ENCODE measurements at regions not wholly inside any gene's neighbourhood (a gene's known extent, or its start where the extent isn't known, plus 50 kb on each side); places are given as distances from the start of the nearest gene placed in this dataset.

GRCh38 chr11:104522123-104522522 is 358.2 kb upstream of the PDGFD start:
- no peak for DNase-seq

- no peak for DNase-seq
These were observed 346.2 kb upstream of the PDGFD start for GRCh38 chr11:104510169-104510568.

GRCh38 chr11:104490182-104490581 is 326.2 kb upstream of the PDGFD start:
- no peak for DNase-seq

GRCh38 chr11:104488561-104488960 is 324.6 kb upstream of the PDGFD start:
- no peak for DNase-seq

DNA sequence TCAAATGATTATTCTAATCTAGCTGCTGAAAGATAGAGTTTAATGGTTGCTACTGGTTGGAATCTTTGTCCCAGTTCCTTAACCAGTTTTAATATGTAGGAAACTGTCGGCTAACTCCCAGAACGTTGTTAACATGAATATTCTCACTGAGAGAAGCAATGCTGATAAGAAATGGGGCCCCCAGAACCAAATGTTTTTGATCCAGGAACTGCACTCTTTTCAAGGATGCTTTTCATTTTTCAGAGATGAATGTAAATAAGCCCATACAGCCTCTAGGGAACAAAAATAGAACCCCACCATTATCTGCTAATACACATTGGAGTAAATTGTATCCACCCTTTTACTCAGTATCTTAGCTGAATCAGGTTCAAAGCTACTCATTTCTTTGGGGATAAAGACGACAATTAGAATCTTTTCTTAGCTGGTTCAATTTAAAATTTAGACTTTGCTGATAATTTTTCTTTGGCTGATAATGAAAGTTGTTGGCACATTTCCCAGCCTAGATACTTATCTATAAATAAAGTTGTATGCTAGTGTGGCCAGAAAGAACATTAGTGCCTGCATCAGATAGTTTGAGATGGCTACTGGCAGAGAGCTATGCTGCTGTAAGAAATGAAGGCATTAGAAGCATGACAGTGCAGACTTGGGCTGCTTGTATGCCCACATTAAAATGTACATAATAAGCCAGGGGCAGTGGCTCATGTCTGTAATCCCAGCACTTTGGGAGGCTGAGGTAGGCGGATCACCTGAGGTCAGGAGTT is 323.3 kb upstream of the PDGFD start:
- DNase-seq = peak; percentile 3

DNA sequence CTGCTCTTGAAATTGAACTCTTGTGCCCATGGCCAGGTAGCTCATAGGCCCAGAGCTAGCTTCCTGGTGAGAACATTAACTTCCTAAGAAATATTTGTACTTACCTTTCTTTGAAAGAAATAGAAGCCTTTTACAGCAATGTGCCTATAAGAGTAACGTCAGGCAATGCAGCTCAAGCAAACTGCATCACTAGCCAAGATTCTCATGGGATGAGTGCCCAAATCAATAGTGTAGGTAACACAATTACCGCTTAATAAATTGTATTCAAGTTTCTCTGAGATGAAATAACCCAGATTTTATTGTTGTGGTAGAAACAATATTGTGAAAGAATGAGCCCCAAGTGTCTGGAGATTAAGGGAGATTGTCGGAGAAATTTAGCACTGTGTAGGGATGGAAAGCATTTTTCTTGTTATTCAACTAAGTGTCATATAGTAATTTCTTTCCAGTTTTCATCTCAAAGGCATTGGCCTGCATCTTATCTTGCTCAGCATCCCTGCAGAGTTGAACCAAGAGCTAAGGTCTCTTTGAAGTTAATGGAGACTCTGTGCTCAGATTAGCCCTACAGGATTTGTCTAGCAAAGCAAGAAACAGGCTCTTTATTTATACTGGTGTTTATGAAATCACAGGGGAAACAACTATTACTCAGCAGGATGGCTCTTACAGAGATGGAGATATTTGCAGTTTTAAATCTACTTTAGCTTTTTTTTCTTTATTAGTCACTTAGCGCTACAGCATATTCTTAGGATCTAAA is 321.0 kb upstream of the PDGFD start:
- no peak for DNase-seq

DNA sequence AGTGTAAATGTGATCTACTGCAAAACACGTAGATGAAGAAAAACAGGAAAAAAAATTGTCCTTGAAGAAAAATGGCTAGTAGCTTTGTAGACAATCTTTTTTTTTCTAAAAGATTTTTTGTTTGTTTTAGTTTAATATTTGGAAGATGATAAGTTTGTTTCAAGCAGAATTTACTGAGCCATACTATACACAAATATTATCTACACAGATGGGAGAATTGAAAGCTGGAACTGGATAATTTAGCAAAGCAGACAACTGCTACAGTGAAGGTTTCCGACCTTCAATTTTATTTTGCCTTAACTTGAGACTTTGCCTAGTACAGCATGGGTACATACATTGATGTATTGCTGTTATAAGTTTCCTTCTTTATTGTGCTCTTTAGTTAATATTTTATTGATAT is 313.0 kb upstream of the PDGFD start:
- no peak for DNase-seq

GRCh38 chr11:104476454-104476853 is 312.5 kb upstream of the PDGFD start:
- no peak for DNase-seq

- peak; percentile 42 for DNase-seq
These were observed 303.5 kb upstream of the PDGFD start for GRCh38 chr11:104467404-104467803.

DNA sequence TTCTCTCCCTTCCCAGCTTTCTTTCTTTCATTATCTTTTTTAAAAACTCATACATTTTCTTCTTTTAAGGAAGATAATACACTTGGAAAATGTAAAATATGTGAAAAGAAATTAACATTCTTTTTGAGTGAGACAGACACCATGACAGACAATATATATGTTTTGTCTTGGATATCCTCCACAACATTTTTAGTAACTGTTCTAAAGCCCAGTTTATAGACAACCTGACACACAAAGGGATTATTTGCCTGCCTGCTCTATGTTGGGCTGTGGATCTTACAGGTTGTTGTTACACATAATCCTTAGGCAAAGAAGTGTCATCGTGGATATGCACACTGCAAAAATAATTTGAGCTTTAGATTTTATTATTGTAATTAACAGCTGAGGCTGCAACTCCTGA is 301.4 kb upstream of the PDGFD start:
- DNase-seq = no peak

GRCh38 chr11:104464691-104465090 is 300.7 kb upstream of the PDGFD start:
- DNase-seq = no peak

DNA sequence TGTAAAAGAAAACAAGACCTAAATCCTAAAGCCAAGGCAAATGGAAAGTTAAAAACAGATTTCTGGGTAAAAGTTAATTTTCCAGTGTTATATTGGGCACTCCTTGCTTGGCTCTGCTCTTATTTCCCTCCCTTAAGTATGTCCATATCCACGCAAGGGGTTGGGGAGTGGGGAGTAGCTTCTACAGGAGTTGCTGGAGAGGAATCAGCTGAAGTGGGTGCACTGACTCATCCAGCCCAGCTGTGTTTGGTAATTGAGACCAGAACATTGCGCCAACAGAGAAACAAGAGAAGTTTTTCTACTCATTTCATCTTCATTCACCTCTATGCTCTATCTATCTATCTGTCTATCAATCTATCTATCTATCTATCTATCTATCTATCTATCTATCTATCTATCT is 298.4 kb upstream of the PDGFD start:
- no peak for DNase-seq

GRCh38 chr11:104451197-104451893 is 287.4 kb upstream of the PDGFD start:
- DNase-seq = no peak

DNA sequence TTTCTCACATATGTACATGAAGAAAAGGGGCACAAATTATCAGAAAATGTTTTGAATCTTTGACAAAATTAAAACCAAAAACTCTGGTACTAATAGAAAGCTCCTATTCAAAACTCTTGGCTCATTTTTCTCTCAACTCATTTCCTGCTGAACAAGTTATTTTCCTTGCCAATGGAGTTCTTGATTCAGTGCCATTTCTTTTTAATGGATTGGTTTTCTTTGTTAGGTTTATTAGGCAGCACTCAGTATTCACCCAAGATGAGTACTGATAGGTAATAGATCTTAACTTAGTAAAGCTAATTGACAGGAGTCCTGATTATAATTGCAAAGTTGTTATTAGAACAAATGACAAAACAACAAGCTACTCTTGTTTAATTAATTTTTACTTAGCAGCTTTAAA is 279.4 kb upstream of the PDGFD start:
- DNase-seq = no peak

DNA sequence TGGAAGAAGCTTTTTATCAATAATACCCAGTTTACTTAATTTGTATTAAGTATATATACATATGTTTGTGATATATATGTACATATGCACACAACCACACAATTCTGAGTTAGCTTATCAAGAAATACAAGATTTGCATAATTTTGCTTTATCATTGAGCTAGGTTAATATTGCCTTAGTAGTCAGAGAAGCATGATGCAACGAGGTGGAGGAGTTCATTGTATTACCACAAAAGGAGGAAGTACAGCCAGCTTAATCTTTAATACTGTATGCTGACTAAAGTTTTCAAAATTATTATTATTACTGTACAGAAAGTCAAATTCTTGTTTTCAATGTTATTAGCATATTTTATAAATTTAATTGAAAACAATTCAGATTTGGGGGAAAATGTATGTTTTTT is 278.4 kb upstream of the PDGFD start:
- peak; percentile 77 for DNase-seq

DNA sequence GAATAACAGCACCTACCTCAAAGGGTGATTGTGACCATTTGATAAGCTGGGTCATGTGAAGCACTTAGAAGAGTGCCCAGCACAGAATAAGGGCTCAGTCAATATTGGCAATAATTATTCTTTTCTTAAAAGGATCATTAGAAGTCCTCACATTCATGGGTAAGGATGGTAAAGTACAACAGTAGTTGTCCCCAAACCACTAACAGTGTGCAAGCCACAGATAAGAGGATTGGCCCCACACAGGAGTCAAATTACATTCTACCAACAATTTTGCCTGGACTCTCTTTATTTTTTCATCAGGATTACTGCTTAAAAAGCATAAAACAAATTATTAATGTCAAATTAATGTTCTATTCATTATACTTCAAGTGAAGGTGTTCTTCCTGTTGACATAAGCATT is 271.5 kb upstream of the PDGFD start:
- DNase-seq = peak; percentile 82

DNA sequence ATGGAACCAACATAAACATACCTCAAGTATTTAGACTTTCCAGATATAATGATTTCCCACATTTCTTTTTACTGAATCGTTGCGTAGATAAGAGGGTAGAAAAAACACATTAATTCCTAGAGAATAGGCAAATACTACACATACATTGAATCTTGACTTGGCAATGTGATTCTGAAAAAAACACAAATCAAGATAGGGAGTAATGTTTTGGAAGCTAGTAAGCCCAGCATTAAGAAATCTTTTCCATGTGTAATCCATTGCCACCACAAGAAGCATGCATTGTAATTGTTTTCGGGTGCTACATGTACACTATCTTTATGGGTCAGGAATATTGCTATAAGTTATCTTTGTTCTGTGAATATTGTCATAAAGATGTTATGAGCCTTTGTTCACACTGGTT is 269.8 kb upstream of the PDGFD start:
- no peak for DNase-seq

DNA sequence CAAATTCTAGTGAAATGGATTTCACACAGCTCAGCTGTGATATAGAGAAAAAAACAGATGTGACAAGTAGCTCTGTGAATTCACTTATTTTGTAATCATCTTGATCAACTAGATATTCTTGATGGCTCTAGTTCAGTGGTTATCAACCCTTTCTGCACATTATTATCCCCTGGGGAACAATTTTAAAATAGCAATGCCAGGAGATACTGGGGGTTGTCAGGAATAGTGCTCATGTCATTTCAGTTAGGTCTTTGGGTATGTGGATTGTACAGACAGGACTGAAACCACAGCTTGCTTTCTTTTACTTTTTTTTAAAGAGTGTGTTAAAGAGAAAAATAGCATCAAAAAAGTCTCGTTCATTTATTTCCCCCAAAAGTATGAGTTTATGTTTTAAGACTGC is 269.0 kb upstream of the PDGFD start:
- DNase-seq = no peak

GRCh38 chr11:104432526-104432925 is 268.6 kb upstream of the PDGFD start:
- DNase-seq = no peak

DNA sequence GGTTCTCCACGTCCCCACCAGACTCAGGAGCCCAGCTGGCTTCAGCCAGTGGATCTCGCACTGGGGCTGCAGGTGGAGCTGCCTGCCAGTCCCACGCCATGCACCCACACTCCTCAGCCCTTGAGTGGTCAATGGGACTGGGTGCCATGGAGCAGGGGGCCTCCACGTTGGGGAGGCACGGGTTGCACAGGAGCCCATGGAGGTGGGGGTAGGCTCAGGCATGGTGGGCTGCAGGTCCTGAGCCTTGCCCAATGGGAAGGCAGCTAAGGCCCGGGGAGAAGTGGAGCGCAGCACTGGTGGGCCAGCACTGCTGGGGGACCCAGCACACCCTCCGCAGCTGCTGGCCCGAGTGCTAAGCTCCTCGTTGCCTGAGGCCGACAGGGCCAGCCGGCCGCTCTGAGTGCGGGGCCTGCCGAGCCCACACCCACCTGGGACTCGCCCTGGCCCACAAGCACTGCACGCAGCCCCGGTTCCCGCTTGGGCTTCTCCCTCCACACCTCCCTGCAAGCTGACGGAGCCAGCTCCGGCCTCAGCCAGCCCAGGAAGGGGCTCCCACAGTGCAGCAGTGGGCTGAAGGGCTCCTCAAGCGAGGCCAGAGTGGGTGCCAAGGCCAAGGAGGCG is 258.5 kb upstream of the PDGFD start:
- DNase-seq = no peak

GRCh38 chr11:104410336-104410735 is 246.4 kb upstream of the PDGFD start:
- no peak for DNase-seq

GRCh38 chr11:104408630-104409029 is 244.7 kb upstream of the PDGFD start:
- DNase-seq = no peak

DNA sequence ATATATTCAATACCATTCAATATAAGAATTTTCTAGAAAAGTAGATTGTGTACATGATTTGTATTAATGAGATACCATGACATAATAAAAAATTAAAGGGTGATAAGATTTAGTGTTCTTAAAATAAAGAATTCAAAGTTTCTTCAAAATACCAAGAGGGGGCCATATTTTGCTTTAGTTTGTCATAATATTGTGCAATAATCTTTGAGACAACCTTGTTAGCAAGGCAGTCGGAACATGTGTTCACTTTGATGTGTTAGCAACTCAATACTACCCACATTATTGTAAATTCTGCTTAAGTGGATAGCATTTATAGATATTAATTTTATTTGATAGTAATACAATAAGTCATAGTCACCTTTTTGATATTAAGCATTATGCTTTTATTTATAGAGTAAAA is 241.3 kb upstream of the PDGFD start:
- DNase-seq = no peak
